Liver (tissue), 8 donors: ENCODE measurements at regions not wholly inside any gene's neighbourhood (a gene's known extent, or its start where the extent isn't known, plus 50 kb on each side); places are given as distances from the start of the nearest gene placed in this dataset.

Experiments
- DNase-seq: peaks from one replicate; pipeline ENCODE4 v3.0.0-alpha.2; 2017; ENCODE audit warnings: low spot score
- H3K27ac ChIP-seq, 2 donors: one replicate each; pipeline ENCODE4 v1.7.0; 2013; ENCODE audit warnings: inconsistent platforms in 2 of 2, low read length in 2 of 2, control low read depth in 1 of 2, low read depth in 1 of 2, mild to moderate bottlenecking in 1 of 2
- H3K27me3 ChIP-seq, 4 donors: one replicate each; pipeline versions ENCODE4 v1.6.1 to v1.7.0; 2013; ENCODE audit warnings: low read length in 3 of 4, inconsistent platforms in 1 of 4, mild to moderate bottlenecking in 1 of 4, moderate library complexity in 1 of 4; ENCODE audit not compliant: control insufficient read depth in 4 of 4, insufficient read depth in 4 of 4
- H3K36me3 ChIP-seq, 4 donors: one replicate each; pipeline versions ENCODE4 v1.6.1 to v1.7.0; 2013; ENCODE audit warnings: low read length in 3 of 4, mild to moderate bottlenecking in 3 of 4, low read depth in 1 of 4, moderate library complexity in 1 of 4; ENCODE audit not compliant: control insufficient read depth in 4 of 4, insufficient read depth in 3 of 4
- H3K4me1 ChIP-seq, 4 donors: one replicate each; pipeline versions ENCODE4 v1.6.1 to v1.7.0; 2013; ENCODE audit warnings: low read length in 3 of 4, mild to moderate bottlenecking in 3 of 4, moderate library complexity in 1 of 4; ENCODE audit not compliant: control insufficient read depth in 4 of 4, insufficient read depth in 4 of 4
- H3K4me3 ChIP-seq, 3 donors: one replicate each; pipeline versions ENCODE4 v1.6.1 to v1.7.0; 2013; ENCODE audit warnings: low read length in 3 of 3, control low read depth in 1 of 3, low read depth in 1 of 3, mild to moderate bottlenecking in 1 of 3
- H3K9ac ChIP-seq, 2 donors: one replicate each; pipeline ENCODE4 v1.7.0; 2013; ENCODE audit warnings: low read length in 2 of 2, mild to moderate bottlenecking in 2 of 2, moderate library complexity in 2 of 2, control low read depth in 1 of 2, low read depth in 1 of 2
- H3K9me3 ChIP-seq, 4 donors: one replicate each; pipeline versions ENCODE4 v1.6.1 to v1.7.0; 2013; ENCODE audit warnings: low read length in 3 of 4; ENCODE audit not compliant: control insufficient read depth in 4 of 4
- ATF3 ChIP-seq: IDR thresholded peaks from 2 replicates; pipeline ENCODE4 v1.6.1; 2016; ENCODE audit warnings: antibody characterized with exemption
- CTCF ChIP-seq: fragments of 150-350 bp; IDR thresholded peaks from 2 replicates; pipeline ENCODE4 v1.5.1; 2017; ENCODE audit warnings: improper control_type of control experiment, low read depth, low read length; ENCODE audit not compliant: missing input control
- EGR1 ChIP-seq, 2 donors: IDR thresholded peaks; 2 replicates each; pipeline ENCODE4 v1.6.1; 2016 to 2018; ENCODE audit warnings: antibody characterized with exemption in 2 of 2, low read depth in 2 of 2
- FOXA1 ChIP-seq: IDR thresholded peaks from 2 replicates; pipeline ENCODE4 v1.6.1; 2016; ENCODE audit warnings: antibody characterized with exemption
- FOXA2 ChIP-seq: IDR thresholded peaks from 2 replicates; pipeline ENCODE4 v1.6.1; 2016; ENCODE audit warnings: antibody characterized with exemption
- GABPA ChIP-seq, 2 donors: IDR thresholded peaks in 1 of 2; conservative IDR thresholded peaks in 1 of 2; 2 replicates each; pipeline ENCODE4 v1.6.1; 2016; ENCODE audit warnings: antibody characterized with exemption in 2 of 2, mild to moderate bottlenecking in 1 of 2, moderate library complexity in 1 of 2
- HNF4A ChIP-seq, 2 donors: conservative IDR thresholded peaks; 2 replicates each; pipeline ENCODE4 v1.6.1; 2016; ENCODE audit warnings: antibody characterized with exemption in 2 of 2, mild to moderate bottlenecking in 2 of 2
- JUND ChIP-seq, 2 donors: IDR thresholded peaks; 2 replicates each; pipeline ENCODE4 v1.6.1; 2016; ENCODE audit warnings: antibody characterized with exemption in 2 of 2
- RAD21 ChIP-seq, 2 donors: IDR thresholded peaks; 2 replicates each; pipeline ENCODE4 v1.6.1; 2016; ENCODE audit warnings: antibody characterized with exemption in 2 of 2, mild to moderate bottlenecking in 2 of 2
- RXRA ChIP-seq, 2 donors: IDR thresholded peaks; 2 replicates each; pipeline ENCODE4 v1.6.1; 2017 to 2018; ENCODE audit warnings: antibody characterized with exemption in 2 of 2, mild to moderate bottlenecking in 1 of 2
- TAF1 ChIP-seq: conservative IDR thresholded peaks from 2 replicates; pipeline ENCODE4 v1.6.1; 2016; ENCODE audit warnings: antibody characterized with exemption, mild to moderate bottlenecking
- YY1 ChIP-seq: IDR thresholded peaks from 2 replicates; pipeline ENCODE4 v1.6.1; 2016; ENCODE audit warnings: antibody characterized with exemption, mild to moderate bottlenecking
- ZBTB33 ChIP-seq: IDR thresholded peaks from 2 replicates; pipeline ENCODE4 v1.6.1; 2016; ENCODE audit warnings: antibody characterized with exemption
- WGBS: extraction: QIAGEN DNeasy Blood & Tissue Kit; methylation state at CpG from one replicate; pipeline ENCODE4 v1.1.7; 2013; 5-methylcytosine and 5-hydroxymethylcytosine counted together
- donor health status: healthy.
- donor health status: healthy.
- donor health status: healthy.
- donor health status: healthy.
- donor health status: healthy.

GRCh38 chr11:134696455-134696854 lies 284.4 kb upstream of the B3GAT1 start (continued):
- TF ChIP-seq EGR1 (IDR thresholded peaks at IDR 0.05; ENCODE audit: low read depth in 2 of 2) (no peak), HNF4A (conservative IDR thresholded peaks at IDR 0.05) (no peak), JUND (IDR thresholded peaks at IDR 0.05) (no peak), TAF1 (no peak), FOXA1 (no peak), ZBTB33 (no peak), FOXA2 (no peak), RXRA (IDR thresholded peaks at IDR 0.05) (no peak), GABPA (IDR thresholded peaks at IDR 0.05 in 1 of 2, conservative IDR thresholded peaks at IDR 0.05 in 1 of 2) (no peak)

- no peaks in the 10 kb centered on the region for H3K9me3 ChIP-seq
- H3K36me3 ChIP-seq, result no peaks in the 10 kb centered on the region
- TF ChIP-seq YY1 (no peak), FOXA1 (no peak), TAF1 (no peak), CTCF (no peak), ATF3 (no peak)
- H3K4me1 ChIP-seq, result no peaks in the 10 kb centered on the region
- peaks cover 0 to 19% (median 0%) of the 10 kb centered on the region in 4 donors for H3K27me3 ChIP-seq
- no peak overlapping the region for H3K9ac ChIP-seq
- no peak for DNase-seq
- WGBS, result 82% methylated on average over 6 of the region's 6 CpGs
- H3K4me3 ChIP-seq, result no peak overlapping the region
- no peak overlapping the region for H3K27ac ChIP-seq
These were observed 279.9 kb upstream of the B3GAT1 start for GRCh38 chr11:134691985-134692384.

GRCh38 chr11:134691295-134691873 lies 279.3 kb upstream of the B3GAT1 start:
- no peaks in the 10 kb centered on the region for H3K9me3 ChIP-seq
- 77% methylated on average over 13 of the region's 13 CpGs for WGBS

More at GRCh38 chr11:134691295-134691873, 279.3 kb upstream of the B3GAT1 start:
- Histone ChIP-seq H3K9ac (no peak overlapping the region), H3K4me1 (no peaks in the 10 kb centered on the region), H3K4me3 (no peak overlapping the region), H3K27ac (no peak overlapping the region), H3K27me3 (peaks cover 0 to 19% (median 0%) of the 10 kb centered on the region in 4 donors), H3K36me3 (no peaks in the 10 kb centered on the region)
- no peak for DNase-seq
- TF ChIP-seq TAF1 (no peak), RAD21 (IDR thresholded peaks at IDR 0.05) (no peak), ATF3 (no peak)
